AG09309 (cell line): ENCODE measurements at regions not wholly inside any gene's neighbourhood (a gene's known extent, or its start where the extent isn't known, plus 50 kb on each side); places are given as distances from the start of the nearest gene placed in this dataset.

Experiments
- DNase-seq: peaks from one replicate; pipeline ENCODE4 v3.0.0-alpha.2; 2010; ENCODE audit warnings: low read depth
- H3K4me3 ChIP-seq: 2 replicates; pipeline ENCODE4 v1.5.1; 2011; ENCODE audit warnings: mild to moderate bottlenecking, low read depth, low read length, moderate library complexity; ENCODE audit not compliant: control insufficient read depth
- TF ChIP-seq, protein P1 (sequence below): IDR thresholded peaks from 2 replicates; pipeline ENCODE4 v1.5.1; 2011; ENCODE audit warnings: mild to moderate bottlenecking, low read depth, low read length, inconsistent platforms; ENCODE audit not compliant: insufficient read depth, control insufficient read depth; ENCODE audit errors: missing control alignments

DNA sequence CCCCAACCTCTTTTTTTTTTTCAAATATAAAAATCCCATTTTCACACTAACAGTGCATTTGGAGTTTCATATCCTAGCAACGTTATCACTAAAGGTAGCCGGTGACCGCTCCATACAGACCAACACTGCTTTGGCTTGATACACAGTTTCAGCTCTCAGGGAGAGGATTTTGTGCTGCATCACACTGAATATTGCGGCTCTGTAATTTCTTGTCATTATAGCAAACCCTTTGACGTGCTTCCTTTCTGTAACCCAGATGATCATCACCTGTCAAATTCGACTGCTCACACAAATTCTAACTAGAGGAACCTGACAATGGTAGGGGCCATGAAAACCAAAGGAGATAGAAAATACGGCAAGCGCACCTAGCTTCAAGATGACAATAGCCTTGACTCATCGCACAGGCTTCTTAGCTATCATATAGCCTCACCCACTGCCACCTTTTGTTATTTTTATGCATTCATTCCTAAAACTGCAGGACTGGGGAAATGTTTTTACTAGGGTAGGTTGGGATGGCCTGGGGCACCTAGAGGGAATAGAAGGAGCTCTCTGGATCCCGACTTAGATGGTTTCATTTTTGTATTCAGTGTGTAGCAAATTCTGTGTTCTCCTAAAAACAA lies 582.9 kb upstream of the PIK3C3 start:
- TF ChIP-seq, protein P1, sequence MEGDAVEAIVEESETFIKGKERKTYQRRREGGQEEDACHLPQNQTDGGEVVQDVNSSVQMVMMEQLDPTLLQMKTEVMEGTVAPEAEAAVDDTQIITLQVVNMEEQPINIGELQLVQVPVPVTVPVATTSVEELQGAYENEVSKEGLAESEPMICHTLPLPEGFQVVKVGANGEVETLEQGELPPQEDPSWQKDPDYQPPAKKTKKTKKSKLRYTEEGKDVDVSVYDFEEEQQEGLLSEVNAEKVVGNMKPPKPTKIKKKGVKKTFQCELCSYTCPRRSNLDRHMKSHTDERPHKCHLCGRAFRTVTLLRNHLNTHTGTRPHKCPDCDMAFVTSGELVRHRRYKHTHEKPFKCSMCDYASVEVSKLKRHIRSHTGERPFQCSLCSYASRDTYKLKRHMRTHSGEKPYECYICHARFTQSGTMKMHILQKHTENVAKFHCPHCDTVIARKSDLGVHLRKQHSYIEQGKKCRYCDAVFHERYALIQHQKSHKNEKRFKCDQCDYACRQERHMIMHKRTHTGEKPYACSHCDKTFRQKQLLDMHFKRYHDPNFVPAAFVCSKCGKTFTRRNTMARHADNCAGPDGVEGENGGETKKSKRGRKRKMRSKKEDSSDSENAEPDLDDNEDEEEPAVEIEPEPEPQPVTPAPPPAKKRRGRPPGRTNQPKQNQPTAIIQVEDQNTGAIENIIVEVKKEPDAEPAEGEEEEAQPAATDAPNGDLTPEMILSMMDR: no peak
- no peak for DNase-seq
- no peak overlapping the region for H3K4me3 ChIP-seq

DNA sequence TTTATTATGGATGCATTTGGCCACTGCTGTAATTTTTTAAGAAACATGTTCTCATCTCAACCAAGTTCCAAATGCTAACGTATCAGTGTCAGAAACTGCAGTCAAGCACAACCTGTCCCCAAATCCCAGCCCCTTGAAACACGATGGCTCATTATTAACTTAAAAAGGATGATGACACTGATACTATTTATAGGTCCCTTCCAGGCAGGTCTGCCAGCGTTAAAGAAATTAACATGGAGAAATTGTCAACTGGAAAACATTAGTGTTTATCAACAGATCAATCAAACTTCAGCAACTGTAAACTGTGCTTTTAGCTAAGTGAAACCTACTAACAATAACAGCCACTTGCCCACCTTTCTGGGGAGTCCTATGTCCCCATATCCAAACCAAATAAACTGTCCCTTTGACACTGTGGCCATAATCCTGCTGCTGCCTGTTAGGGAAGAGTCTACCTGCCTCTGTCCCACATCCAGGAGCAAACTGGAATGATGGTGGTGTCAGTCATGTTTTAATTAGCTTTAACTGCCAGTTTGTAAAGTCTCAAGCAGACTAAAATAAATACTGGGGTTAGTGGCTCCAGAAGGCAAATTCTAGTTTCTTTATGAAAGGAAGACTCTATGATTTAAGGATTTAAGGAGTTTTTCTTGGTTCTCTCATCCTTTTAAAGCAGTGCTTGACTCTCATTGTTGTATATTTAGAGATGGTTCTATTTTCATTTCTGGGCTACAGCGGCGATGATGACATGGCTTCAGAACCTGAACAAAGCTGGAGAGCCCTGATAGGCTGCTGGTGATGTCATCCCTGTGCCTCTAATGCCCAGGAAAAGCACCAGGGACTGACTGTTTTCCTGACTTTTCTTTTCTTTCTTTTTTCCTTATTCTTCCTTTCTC lies 583.6 kb upstream of the PIK3C3 start:
- no peak for DNase-seq
- no peak overlapping the region for H3K4me3 ChIP-seq
- TF ChIP-seq, protein P1: no peak

DNA sequence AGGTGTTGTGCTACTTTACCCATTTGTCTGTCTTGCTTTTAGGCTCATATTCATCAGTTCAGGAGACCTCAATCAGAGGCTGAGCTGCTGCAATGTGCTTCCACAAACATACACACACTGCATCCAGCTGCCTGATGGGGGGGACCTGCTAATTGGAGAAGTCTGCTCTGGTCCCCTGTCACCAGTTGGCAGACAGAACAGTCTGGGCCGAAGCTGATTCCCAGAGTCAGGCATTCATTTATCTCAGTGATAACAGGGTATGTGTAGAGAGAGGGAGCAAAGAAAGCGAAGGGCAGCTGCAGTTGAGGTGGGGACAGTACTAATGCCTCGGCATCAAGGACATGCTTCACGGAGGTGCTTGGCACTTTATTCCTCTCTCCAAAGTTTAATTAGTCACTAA lies 584.3 kb upstream of the PIK3C3 start:
- no peak for DNase-seq
- TF ChIP-seq, protein P1: no peak
- no peak overlapping the region for H3K4me3 ChIP-seq

DNA sequence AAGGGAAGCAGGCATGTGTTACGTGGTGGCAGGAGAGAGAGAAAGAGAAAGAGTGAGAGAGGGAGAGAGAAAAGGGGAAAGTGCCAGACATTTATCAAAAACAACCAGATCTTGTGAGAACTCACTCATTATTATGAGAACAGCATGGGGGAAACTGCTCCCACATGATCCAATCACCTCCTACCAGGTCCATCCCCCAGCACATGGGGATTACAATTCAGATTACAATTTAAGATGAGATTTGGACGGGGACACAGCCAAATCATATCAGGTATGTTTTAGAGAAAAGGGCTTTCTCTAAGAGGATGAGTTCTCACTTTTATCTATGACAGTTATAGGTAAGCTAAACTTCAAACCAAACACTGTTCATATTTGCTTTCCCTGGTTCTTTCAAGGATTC lies 597.3 kb upstream of the PIK3C3 start:
- DNase-seq: no peak
- no peak overlapping the region for H3K4me3 ChIP-seq

DNA sequence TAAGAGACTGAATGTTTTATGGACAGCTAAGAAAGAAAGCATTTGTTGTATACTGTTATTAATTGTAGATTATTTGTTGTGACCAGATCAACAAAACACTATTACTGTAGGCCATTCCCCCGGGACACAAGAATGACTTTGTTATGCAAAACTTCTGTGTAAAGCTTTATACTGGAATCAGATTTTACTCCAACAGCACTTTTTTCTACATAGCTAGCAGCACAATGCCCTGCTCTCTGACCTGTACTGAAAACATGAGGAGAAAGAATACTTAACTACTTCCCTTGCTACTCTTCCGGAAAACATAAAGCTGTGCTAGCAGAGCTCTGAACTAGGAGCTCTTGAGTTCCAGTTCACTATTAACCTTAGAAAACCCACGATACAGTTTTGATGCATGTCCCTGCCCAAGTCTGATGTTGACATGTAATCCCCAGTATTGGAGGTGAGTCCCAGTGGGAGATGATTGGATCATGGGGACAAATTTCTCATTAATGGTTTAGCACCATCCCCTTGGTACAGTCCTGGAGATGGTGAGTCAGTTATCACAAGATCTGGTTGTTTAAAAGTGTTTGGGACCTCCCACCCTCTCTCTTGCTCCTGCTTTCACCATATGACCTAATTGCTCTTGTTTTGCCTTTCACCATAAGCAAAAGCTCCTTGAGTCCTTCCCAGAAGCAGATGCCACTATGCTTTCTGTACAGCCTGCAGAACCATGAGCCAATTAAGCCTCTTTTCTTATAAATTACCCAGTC lies 601.1 kb upstream of the PIK3C3 start:
- TF ChIP-seq, protein P1: no peak
- no peak overlapping the region for H3K4me3 ChIP-seq
- no peak for DNase-seq

More for the DNA sequence above, 597.3 kb upstream of the PIK3C3 start:
- TF ChIP-seq, protein P1: no peak

DNA sequence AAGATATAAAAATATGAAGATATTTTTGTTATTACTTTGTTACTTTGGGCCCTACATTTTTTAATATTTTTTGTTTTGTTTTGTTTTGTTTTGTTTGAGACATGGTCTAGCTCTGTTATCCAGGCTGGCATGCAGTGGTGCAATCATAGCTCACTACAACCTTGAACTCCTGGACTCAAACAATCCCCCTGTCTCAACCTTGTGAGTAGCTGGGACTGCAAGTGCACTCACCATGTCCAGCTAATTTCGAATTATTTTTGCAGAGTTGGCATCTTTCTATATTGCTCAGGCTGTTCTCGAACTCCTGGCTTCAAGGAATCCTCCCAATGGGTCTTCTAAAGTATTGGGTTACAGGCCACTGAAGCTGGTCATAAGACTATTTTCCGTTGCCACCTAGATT lies 603.6 kb upstream of the PIK3C3 start:
- DNase-seq: no peak
- no peak overlapping the region for H3K4me3 ChIP-seq

More for the DNA sequence above, 603.6 kb upstream of the PIK3C3 start:
- TF ChIP-seq, protein P1: no peak
